Spleen (tissue), 11 donors: ENCODE measurements at regions not wholly inside any gene's neighbourhood (a gene's known extent, or its start where the extent isn't known, plus 50 kb on each side); places are given as distances from the start of the nearest gene placed in this dataset.

Experiments used
- DNase-seq: peaks from one replicate; pipeline ENCODE4 v3.0.0-alpha.2; 2020
- H3K27ac ChIP-seq, 8 donors: fragments of 200-600 bp; sonication (generic) in 7 of 8; 1 replicate in 4 of 8; 2 replicates in 4 of 8; pipeline versions ENCODE4 v1.5.0 to v1.8.0; 2016 to 2021; ENCODE audit warnings: inconsistent platforms in 4 of 8, mild to moderate bottlenecking in 4 of 8, moderate library complexity in 1 of 8
- H3K27me3 ChIP-seq, 7 donors: fragments of 200-600 bp; sonication (generic) in 6 of 7; replicated peaks in 1 of 7; 1 replicate in 4 of 7; 2 replicates in 3 of 7; pipeline versions ENCODE4 v1.5.0 to v1.8.0; 2016 to 2021; ENCODE audit warnings: inconsistent platforms in 3 of 7, mild to moderate bottlenecking in 1 of 7
- H3K36me3 ChIP-seq, 6 donors: fragments of 200-600 bp; sonication (generic) in 5 of 6; 1 replicate in 4 of 6; 2 replicates in 2 of 6; pipeline versions ENCODE4 v1.5.0 to v1.8.0; 2016 to 2021; ENCODE audit warnings: inconsistent platforms in 2 of 6
- H3K4me1 ChIP-seq, 6 donors: fragments of 200-600 bp; sonication (generic) in 5 of 6; 1 replicate in 3 of 6; 2 replicates in 3 of 6; pipeline versions ENCODE4 v1.5.0 to v1.8.0; 2016 to 2021; ENCODE audit warnings: inconsistent platforms in 3 of 6
- H3K4me3 ChIP-seq, 8 donors: fragments of 200-600 bp; sonication (generic) in 7 of 8; 1 replicate in 4 of 8; 2 replicates in 4 of 8; pipeline versions ENCODE4 v1.5.0 to v1.8.0; 2016 to 2021; ENCODE audit warnings: inconsistent platforms in 4 of 8, mild to moderate bottlenecking in 4 of 8, moderate library complexity in 2 of 8
- H3K9me3 ChIP-seq, 8 donors: fragments of 200-600 bp; sonication (generic) in 7 of 8; 1 replicate in 4 of 8; 2 replicates in 4 of 8; pipeline versions ENCODE4 v1.5.0 to v1.8.0; 2016 to 2021; ENCODE audit warnings: inconsistent platforms in 4 of 8
- POLR2A ChIP-seq, 3 donors: fragments of 450-650 bp; IDR thresholded peaks; one replicate each; pipeline ENCODE4 v1.5.1; 2017; ENCODE audit warnings: antibody characterized with exemption in 3 of 3, mild to moderate bottlenecking in 1 of 3
- POLR2AphosphoS5 ChIP-seq, 3 donors: sonication (generic); formaldehyde crosslinking; IDR thresholded peaks; one replicate each; pipeline ENCODE4 v1.5.1; 2017; ENCODE audit warnings: antibody characterized with exemption in 3 of 3
- WGBS, 5 donors: extraction: QIAGEN DNeasy Blood & Tissue Kit in 3 of 5; methylation state at CpG; one replicate each; pipeline versions ENCODE4 v1.1.5 to v1.1.7; 2013 to 2018; 5-methylcytosine and 5-hydroxymethylcytosine counted together
- intact Hi-C: fragments of 100-400 bp; cut with DNase I; formaldehyde crosslinking; loops from one replicate; pipeline ENCODE4 v1.15.0; 2023; ENCODE audit warnings: low total_unique reads
- TF ChIP-seq, protein P1 (sequence below), 11 experiments: fragments of 200-600 bp in 7 of 11; fragments of 450-650 bp in 4 of 11; sonication (generic) in 4 of 11; IDR thresholded peaks in 8 of 11; conservative IDR thresholded peaks in 3 of 11; 1 replicate in 7 of 11; 2 replicates in 4 of 11; pipeline versions ENCODE4 v1.4.0 to v1.8.0; 2016 to 2021; ENCODE audit warnings: antibody characterized with exemption in 11 of 11, inconsistent platforms in 4 of 11, mild to moderate bottlenecking in 1 of 11
- donor health status: healthy with polysubstance abuse.
- donor health status: DM: no; HTN: no; CAD: no; lungs with moderate emphysema.
- donor health status: DM: no; HTN: no; CAD: no.
- donor health status: Bipolar disorder and iron deficiency.
- donor health status: healthy.
- donor health status: DM: no; HTN: no; CAD: no.
- donor health status: DM: yes; HTN: yes; CAD: no.

DNA sequence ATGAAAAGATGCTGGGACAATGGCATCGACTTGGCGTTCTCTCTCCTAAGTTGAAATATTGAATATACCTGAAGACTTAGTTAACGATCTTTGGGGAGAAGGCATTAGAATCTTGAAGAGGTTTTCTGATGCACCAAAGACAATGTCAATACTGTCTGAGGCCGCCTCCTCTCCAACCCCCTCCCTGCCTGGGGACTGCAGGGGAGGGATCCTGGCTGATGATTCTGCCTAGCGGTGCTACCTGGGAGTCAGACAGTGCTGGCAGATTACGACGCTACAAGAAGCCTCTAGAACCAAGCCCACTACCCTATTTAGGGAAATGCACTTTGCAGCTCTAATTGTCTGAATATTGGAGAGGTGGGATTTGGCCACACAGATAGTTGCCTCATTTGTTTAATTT, 145.6 kb upstream of the HABP2 start:
- WGBS, 5 donors, result 83 to 89% (median 86%) methylated on average over 7 of the region's 7 CpGs
- Histone ChIP-seq H3K36me3 (no peaks in the 10 kb centered on the region), H3K4me1 (no peaks in the 10 kb centered on the region), H3K27ac (no peak overlapping the region), H3K9me3 (no peaks in the 10 kb centered on the region), H3K27me3 (peaks cover 0 to 4% (median 0%) of the 10 kb centered on the region in 7 donors), H3K4me3 (no peak overlapping the region)
- intact Hi-C loops, result no loop called here
- TF ChIP-seq, protein P1, sequence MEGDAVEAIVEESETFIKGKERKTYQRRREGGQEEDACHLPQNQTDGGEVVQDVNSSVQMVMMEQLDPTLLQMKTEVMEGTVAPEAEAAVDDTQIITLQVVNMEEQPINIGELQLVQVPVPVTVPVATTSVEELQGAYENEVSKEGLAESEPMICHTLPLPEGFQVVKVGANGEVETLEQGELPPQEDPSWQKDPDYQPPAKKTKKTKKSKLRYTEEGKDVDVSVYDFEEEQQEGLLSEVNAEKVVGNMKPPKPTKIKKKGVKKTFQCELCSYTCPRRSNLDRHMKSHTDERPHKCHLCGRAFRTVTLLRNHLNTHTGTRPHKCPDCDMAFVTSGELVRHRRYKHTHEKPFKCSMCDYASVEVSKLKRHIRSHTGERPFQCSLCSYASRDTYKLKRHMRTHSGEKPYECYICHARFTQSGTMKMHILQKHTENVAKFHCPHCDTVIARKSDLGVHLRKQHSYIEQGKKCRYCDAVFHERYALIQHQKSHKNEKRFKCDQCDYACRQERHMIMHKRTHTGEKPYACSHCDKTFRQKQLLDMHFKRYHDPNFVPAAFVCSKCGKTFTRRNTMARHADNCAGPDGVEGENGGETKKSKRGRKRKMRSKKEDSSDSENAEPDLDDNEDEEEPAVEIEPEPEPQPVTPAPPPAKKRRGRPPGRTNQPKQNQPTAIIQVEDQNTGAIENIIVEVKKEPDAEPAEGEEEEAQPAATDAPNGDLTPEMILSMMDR (IDR thresholded peaks at IDR 0.05 in 8 of 11, conservative IDR thresholded peaks at IDR 0.05 in 3 of 11), result no peak
- TF ChIP-seq POLR2AphosphoS5 (IDR thresholded peaks at IDR 0.05), result no peak
- TF ChIP-seq POLR2A (IDR thresholded peaks at IDR 0.05), result no peak
- no peak for DNase-seq

GRCh38 chr10:113409175-113409574, 143.7 kb upstream of the HABP2 start:
- Histone ChIP-seq H3K27me3 (peaks cover 0 to 4% (median 0%) of the 10 kb centered on the region in 7 donors), H3K36me3 (no peaks in the 10 kb centered on the region), H3K4me3 (no peak overlapping the region), H3K9me3 (peaks cover 0 to 3% (median 0%) of the 10 kb centered on the region in 8 donors), H3K4me1 (no peaks in the 10 kb centered on the region), H3K27ac (no peak overlapping the region)
- DNase-seq, result no peak
- WGBS, 5 donors, result 87 to 94% (median 92%) methylated on average over 10 of the region's 10 CpGs
- TF ChIP-seq POLR2A (IDR thresholded peaks at IDR 0.05), result no peak
- TF ChIP-seq POLR2AphosphoS5 (IDR thresholded peaks at IDR 0.05), result no peak
- TF ChIP-seq, protein P1 (IDR thresholded peaks at IDR 0.05 in 8 of 11, conservative IDR thresholded peaks at IDR 0.05 in 3 of 11), result no peak
- intact Hi-C loops, result no loop called here

GRCh38 chr10:113410618-113411017, 142.2 kb upstream of the HABP2 start:
- no peak for TF ChIP-seq POLR2A (IDR thresholded peaks at IDR 0.05)
- TF ChIP-seq POLR2AphosphoS5 (IDR thresholded peaks at IDR 0.05), result no peak
- TF ChIP-seq, protein P1 (IDR thresholded peaks at IDR 0.05 in 8 of 11, conservative IDR thresholded peaks at IDR 0.05 in 3 of 11), result no peak
- Histone ChIP-seq H3K4me3 (no peak overlapping the region), H3K4me1 (no peaks in the 10 kb centered on the region), H3K9me3 (peaks cover 0 to 3% (median 0%) of the 10 kb centered on the region in 8 donors), H3K27ac (no peak overlapping the region), H3K27me3 (peaks cover 0 to 4% (median 0%) of the 10 kb centered on the region in 7 donors), H3K36me3 (no peaks in the 10 kb centered on the region)
- 79 to 85% (median 81%) methylated on average over 2 of the region's 2 CpGs for WGBS, 5 donors
- intact Hi-C loops, result no loop called here
- DNase-seq, result no peak

- Histone ChIP-seq H3K4me3 (no peak overlapping the region), H3K36me3 (no peaks in the 10 kb centered on the region), H3K9me3 (peaks cover 0 to 3% (median 0%) of the 10 kb centered on the region in 8 donors), H3K27me3 (peaks cover 0 to 8% (median 0%) of the 10 kb centered on the region in 7 donors), H3K4me1 (no peaks in the 10 kb centered on the region), H3K27ac (no peak overlapping the region)
- no peak for DNase-seq
- 28 to 36% (median 30%) methylated on average over 5 of the region's 5 CpGs for WGBS, 5 donors
- intact Hi-C loops, result no loop called here
- TF ChIP-seq POLR2A (IDR thresholded peaks at IDR 0.05) (no peak), POLR2AphosphoS5 (IDR thresholded peaks at IDR 0.05) (no peak)
- TF ChIP-seq, protein P1 (IDR thresholded peaks at IDR 0.05 in 8 of 11, conservative IDR thresholded peaks at IDR 0.05 in 3 of 11), result no peak
These were observed 141.4 kb upstream of the HABP2 start for GRCh38 chr10:113411456-113411855.
